ENCODE measurements at regions not wholly inside any gene's neighbourhood (a gene's known extent, or its start where the extent isn't known, plus 50 kb on each side); places are given as distances from the start of the nearest gene placed in this dataset.

DNA sequence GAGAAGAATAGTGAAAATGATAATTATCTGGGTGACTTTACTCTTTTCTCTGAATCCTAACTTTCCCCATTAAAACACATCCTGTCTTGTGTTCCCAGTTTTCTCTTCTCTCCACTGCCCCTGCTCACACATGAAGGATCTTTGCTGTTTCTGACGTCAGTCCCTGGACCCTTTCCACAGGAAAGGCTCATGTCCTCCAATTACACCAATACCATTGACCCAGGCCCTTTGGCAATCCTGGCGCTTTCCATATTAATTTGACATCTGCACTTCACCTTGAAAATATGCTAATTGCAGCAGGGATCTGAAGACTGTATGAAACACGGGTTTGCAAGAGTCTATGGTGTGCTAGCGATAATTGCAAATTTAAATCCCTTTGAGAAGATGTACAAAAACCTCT, 170.2 kb upstream of the GOT2 start:
- TF ChIP-seq, protein P1, sequence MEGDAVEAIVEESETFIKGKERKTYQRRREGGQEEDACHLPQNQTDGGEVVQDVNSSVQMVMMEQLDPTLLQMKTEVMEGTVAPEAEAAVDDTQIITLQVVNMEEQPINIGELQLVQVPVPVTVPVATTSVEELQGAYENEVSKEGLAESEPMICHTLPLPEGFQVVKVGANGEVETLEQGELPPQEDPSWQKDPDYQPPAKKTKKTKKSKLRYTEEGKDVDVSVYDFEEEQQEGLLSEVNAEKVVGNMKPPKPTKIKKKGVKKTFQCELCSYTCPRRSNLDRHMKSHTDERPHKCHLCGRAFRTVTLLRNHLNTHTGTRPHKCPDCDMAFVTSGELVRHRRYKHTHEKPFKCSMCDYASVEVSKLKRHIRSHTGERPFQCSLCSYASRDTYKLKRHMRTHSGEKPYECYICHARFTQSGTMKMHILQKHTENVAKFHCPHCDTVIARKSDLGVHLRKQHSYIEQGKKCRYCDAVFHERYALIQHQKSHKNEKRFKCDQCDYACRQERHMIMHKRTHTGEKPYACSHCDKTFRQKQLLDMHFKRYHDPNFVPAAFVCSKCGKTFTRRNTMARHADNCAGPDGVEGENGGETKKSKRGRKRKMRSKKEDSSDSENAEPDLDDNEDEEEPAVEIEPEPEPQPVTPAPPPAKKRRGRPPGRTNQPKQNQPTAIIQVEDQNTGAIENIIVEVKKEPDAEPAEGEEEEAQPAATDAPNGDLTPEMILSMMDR (IDR thresholded peaks at IDR 0.05; ENCODE audit: poor library complexity), result no peak
- TF ChIP-seq EZH2 (IDR thresholded peaks at IDR 0.05; ENCODE audit: borderline replicate concordance) (no peak), EZH2phosphoT487 (IDR thresholded peaks at IDR 0.05; ENCODE audit: low read depth, severe bottlenecking, unreplicated experiment) (no peak)

All from hepatocyte (in vitro differentiated cells).